ENCODE measurements at regions not wholly inside any gene's neighbourhood (a gene's known extent, or its start where the extent isn't known, plus 50 kb on each side); places are given as distances from the start of the nearest gene placed in this dataset.

DNA sequence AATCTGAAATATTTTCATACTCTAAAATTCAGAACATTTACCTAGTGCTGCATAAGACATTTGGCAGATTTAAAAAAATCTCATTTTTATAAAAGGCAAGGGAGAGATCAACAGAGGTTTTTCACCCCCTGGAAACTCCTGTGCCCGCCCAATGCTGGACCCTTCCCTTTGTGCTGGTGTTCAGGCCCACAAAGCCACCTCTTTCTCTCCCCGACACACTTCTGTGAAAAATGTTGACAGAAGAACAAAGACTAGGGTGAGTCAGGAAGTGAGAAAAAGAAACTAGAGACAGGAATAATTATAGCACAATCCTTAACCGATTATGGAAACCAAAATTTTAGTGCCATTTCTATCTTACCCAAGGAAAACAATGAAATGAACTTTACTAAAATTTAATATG lies 197.7 kb upstream of the STXBP6 start:
- TF ChIP-seq TAF1 (IDR thresholded peaks at IDR 0.05; ENCODE audit: borderline replicate concordance, insufficient read depth, low read length) (no peak), FOXP2 (optimal IDR thresholded peaks at IDR 0.05; ENCODE audit: borderline replicate concordance, extremely low read depth, extremely low read length, insufficient read depth) (no peak), SIN3A (IDR thresholded peaks at IDR 0.05; ENCODE audit: borderline replicate concordance, insufficient read depth, low read length) (no peak), POLR2AphosphoS5 (IDR thresholded peaks at IDR 0.05; ENCODE audit: low read depth, low read length) (no peak)
- TF ChIP-seq, protein P1, sequence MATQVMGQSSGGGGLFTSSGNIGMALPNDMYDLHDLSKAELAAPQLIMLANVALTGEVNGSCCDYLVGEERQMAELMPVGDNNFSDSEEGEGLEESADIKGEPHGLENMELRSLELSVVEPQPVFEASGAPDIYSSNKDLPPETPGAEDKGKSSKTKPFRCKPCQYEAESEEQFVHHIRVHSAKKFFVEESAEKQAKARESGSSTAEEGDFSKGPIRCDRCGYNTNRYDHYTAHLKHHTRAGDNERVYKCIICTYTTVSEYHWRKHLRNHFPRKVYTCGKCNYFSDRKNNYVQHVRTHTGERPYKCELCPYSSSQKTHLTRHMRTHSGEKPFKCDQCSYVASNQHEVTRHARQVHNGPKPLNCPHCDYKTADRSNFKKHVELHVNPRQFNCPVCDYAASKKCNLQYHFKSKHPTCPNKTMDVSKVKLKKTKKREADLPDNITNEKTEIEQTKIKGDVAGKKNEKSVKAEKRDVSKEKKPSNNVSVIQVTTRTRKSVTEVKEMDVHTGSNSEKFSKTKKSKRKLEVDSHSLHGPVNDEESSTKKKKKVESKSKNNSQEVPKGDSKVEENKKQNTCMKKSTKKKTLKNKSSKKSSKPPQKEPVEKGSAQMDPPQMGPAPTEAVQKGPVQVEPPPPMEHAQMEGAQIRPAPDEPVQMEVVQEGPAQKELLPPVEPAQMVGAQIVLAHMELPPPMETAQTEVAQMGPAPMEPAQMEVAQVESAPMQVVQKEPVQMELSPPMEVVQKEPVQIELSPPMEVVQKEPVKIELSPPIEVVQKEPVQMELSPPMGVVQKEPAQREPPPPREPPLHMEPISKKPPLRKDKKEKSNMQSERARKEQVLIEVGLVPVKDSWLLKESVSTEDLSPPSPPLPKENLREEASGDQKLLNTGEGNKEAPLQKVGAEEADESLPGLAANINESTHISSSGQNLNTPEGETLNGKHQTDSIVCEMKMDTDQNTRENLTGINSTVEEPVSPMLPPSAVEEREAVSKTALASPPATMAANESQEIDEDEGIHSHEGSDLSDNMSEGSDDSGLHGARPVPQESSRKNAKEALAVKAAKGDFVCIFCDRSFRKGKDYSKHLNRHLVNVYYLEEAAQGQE (IDR thresholded peaks at IDR 0.05; ENCODE audit: insufficient read depth in 1 of 2, low read depth in 2 of 2, low read length in 2 of 2) = no peak

DNA sequence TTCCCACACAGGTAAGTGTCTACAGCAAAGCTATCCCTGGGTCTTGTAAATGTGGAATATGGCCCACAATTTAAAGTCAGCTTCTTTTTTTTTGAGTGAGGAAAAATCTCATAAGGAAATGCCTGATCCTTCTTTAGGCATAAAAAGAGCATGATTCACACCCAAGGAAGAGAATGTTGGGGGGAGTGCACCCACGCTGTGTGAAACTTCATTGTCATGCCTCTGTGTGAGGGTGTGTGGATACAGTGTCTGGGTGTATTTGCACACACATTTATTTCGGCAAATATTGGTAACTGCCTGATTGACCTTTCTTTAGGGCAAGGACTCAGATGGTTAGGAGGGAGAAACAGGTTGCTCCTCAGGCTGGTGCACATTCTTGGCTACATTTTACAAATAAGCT lies 196.8 kb upstream of the STXBP6 start:
- no peak for TF ChIP-seq FOXP2 (optimal IDR thresholded peaks at IDR 0.05; ENCODE audit: borderline replicate concordance, extremely low read depth, extremely low read length, insufficient read depth)
- TF ChIP-seq, protein P1 (IDR thresholded peaks at IDR 0.05; ENCODE audit: insufficient read depth in 1 of 2, low read depth in 2 of 2, low read length in 2 of 2) = no peak
- no peak for TF ChIP-seq POLR2AphosphoS5 (IDR thresholded peaks at IDR 0.05; ENCODE audit: low read depth, low read length)
- TF ChIP-seq TAF1 (IDR thresholded peaks at IDR 0.05; ENCODE audit: borderline replicate concordance, insufficient read depth, low read length) = no peak
- TF ChIP-seq SIN3A (IDR thresholded peaks at IDR 0.05; ENCODE audit: borderline replicate concordance, insufficient read depth, low read length) = no peak

DNA sequence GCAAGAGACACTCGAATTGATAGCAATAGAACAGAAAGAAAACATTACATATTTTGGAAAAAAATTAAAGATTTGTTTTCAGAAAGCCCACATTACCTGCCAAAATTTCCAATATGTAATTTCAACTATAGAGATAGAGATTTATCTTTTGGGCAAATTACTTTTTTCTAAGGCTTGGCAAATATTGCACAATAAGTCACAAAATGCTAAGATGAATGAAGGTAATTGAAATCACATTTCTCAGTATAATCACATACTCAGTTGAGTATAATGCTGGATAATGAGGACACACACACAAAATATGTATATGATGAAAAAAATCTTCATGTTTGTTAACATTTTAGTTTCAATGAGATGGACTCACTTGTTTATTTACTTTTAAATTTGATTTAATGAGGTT lies 189.2 kb upstream of the STXBP6 start:
- no peak for TF ChIP-seq SIN3A (IDR thresholded peaks at IDR 0.05; ENCODE audit: borderline replicate concordance, insufficient read depth, low read length)
- TF ChIP-seq FOXP2 (optimal IDR thresholded peaks at IDR 0.05; ENCODE audit: borderline replicate concordance, extremely low read depth, extremely low read length, insufficient read depth) = no peak
- no peak for TF ChIP-seq TAF1 (IDR thresholded peaks at IDR 0.05; ENCODE audit: borderline replicate concordance, insufficient read depth, low read length)
- no peak for TF ChIP-seq POLR2AphosphoS5 (IDR thresholded peaks at IDR 0.05; ENCODE audit: low read depth, low read length)
- TF ChIP-seq, protein P1 (IDR thresholded peaks at IDR 0.05; ENCODE audit: insufficient read depth in 1 of 2, low read depth in 2 of 2, low read length in 2 of 2) = no peak

DNA sequence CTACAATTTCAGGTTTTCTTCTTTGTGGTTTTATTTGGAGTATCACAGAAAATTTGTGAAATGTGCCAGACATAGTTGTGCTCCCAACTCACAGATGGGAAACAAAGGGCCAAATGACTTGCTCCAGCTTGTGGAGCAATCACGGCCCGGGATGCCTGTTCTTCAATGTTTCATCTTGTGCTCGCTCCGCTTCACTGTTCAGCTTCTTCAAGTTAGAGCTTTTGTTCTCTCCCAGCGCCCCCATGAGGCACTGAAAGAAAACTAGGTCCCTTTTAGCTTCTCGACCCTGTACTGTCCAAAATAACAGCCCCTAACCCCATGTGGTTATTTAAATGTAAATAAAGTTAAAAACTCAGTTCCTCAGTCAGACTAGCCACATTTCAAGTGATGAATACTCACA lies 187.9 kb upstream of the STXBP6 start:
- TF ChIP-seq SIN3A (IDR thresholded peaks at IDR 0.05; ENCODE audit: borderline replicate concordance, insufficient read depth, low read length) (no peak), FOXP2 (optimal IDR thresholded peaks at IDR 0.05; ENCODE audit: borderline replicate concordance, extremely low read depth, extremely low read length, insufficient read depth) (no peak), POLR2AphosphoS5 (IDR thresholded peaks at IDR 0.05; ENCODE audit: low read depth, low read length) (no peak), TAF1 (IDR thresholded peaks at IDR 0.05; ENCODE audit: borderline replicate concordance, insufficient read depth, low read length) (no peak)
- TF ChIP-seq, protein P1 (IDR thresholded peaks at IDR 0.05; ENCODE audit: insufficient read depth in 1 of 2, low read depth in 2 of 2, low read length in 2 of 2) = no peak

DNA sequence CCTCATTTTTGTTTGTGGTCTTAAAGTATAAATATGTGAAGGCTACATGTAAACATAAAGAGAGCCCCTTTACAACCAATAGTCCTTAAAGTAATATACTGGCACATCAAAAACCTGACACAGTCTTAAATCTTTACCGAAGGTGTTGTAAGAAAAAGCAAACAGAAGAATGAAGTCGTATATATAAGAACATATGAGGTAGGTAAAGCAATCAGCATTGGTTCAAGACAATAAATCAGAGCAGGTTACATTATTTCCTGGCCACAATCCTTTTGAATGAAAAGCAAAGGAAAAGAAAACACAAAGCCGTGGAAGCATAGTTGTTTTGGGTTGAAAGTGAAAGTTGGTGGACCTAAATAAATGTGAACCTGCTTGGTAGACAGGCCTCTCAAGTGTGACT lies 183.7 kb upstream of the STXBP6 start:
- TF ChIP-seq SIN3A (IDR thresholded peaks at IDR 0.05; ENCODE audit: borderline replicate concordance, insufficient read depth, low read length) (no peak), POLR2AphosphoS5 (IDR thresholded peaks at IDR 0.05; ENCODE audit: low read depth, low read length) (no peak)
- TF ChIP-seq, protein P1 (IDR thresholded peaks at IDR 0.05; ENCODE audit: insufficient read depth in 1 of 2, low read depth in 2 of 2, low read length in 2 of 2) = no peak
